ENCODE measurements at regions not wholly inside any gene's neighbourhood (a gene's known extent, or its start where the extent isn't known, plus 50 kb on each side); places are given as distances from the start of the nearest gene placed in this dataset.

- TF ChIP-seq CTCF (IDR thresholded peaks at IDR 0.05; ENCODE audit: poor library complexity), result no peak
- TF ChIP-seq EZH2phosphoT487 (IDR thresholded peaks at IDR 0.05; ENCODE audit: low read depth, severe bottlenecking, unreplicated experiment), result no peak
These were observed 1145.0 kb downstream of the MAT2B start for GRCh38 chr5:164650427-164650826.

Measured in hepatocyte (in vitro differentiated cells).